HG02610 (cell line): ENCODE measurements at regions not wholly inside any gene's neighbourhood (a gene's known extent, or its start where the extent isn't known, plus 50 kb on each side); places are given as distances from the start of the nearest gene placed in this dataset.
"Not testable (repeated sequence)": the region's sequence is repeated elsewhere in the genome, so short reads cannot be mapped to it uniquely, and the experiment has no call there.

Experiments used
- ATAC-seq: cut with Tn5 transposase; IDR thresholded peaks from one replicate; pipeline ENCODE4 v1.9.1; 2021; ENCODE audit warnings: mild to moderate bottlenecking, moderate library complexity; ENCODE audit not compliant: unreplicated experiment

DNA sequence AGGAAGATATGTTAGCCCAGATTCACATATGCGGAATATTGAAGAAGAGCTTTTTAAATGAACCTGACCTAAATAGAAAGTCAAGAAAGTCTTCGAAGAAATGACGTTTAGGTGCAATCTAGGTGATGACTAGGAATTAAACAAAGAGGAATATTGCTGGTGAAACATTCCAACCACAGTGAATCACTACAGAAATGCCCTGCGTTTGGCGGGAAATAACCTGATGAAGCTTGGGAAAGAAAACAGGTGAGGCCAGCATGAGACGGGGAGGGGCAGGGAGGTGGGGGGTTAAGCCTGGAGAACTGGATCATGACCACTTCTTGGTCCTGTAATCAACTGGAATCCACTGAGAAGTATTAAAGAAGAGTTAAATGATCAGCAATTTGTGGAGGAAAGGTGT lies 299.4 kb upstream of the VSTM2A start:
- ATAC-seq, result no peak

- ATAC-seq, result no peak
These were observed 297.2 kb upstream of the VSTM2A start for GRCh38 chr7:54245020-54245419.

DNA sequence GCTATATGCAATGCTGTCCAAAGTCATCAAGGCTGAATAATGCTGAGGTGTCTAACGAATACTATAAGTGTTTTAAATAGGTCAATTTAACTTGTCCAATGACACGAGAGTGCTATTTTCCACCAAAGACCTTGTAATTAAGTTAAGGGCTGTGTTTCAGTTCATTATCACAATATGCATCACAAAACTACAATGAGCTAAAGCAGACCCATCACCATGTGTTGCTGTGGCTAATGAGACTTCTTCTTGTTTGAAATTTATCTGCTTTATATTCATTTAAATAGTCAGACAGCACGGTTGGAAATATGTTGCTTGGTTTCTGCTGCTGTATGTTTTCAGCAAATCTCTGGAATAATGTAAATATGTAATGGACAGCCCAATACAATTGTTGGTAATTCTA lies 292.5 kb upstream of the VSTM2A start:
- ATAC-seq, result no peak

DNA sequence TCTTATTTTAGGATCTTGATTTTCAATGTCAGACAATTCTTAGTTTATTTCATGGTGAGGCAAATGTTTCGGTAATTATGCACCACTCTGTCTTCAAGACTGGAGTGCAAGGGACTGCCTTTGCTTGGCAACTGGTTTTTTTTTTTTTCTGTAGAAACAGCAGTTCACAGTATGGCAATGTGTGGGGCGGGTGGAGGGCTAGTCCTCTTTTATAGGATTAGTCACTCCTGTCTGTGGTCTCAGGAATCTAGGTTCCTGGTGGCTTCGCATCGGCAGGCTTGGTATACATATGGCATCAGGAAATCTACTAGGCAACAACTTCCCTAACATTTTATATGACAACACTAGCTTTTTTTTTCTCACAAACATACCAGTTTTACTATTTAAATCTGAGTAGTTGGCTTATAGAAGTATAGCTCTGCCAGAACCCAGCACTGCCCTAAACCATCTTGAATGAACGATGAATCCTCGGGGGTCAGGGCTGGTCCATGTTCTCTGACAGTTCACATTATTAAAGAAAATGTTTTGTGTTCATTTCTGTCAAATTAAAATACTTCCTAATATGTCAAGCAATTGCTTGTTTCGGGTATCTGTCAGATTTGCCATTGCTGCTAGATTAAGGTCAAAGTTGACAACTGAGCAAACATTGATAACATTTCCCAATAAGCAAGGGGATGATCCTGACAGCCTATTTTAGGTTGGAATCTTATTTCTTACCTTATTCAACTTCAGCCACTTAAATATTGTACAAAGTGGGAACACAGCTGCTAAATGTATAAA lies 289.7 kb upstream of the VSTM2A start:
- ATAC-seq, result no peak

DNA sequence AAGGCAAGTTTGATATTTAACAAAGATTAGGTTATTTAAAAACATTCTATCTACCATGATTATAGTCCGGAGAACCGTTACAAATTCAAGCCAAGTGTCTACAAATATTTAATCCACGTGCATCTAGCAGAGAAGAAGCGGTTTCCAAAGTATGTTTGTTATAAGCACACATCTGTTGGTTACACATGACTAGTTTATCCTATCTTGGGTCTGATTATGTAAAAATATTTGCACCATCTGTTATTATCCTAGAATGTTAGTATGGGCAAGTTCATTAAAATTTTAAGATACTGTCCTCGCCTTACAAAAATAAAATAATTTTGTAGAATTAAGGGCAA lies 289.2 kb upstream of the VSTM2A start:
- no peak for ATAC-seq

GRCh38 chr7:54255242-54255641 lies 286.9 kb upstream of the VSTM2A start:
- ATAC-seq, result no peak

- no peak for ATAC-seq
These were observed 283.0 kb upstream of the VSTM2A start for GRCh38 chr7:54259185-54259584.

- no peak for ATAC-seq
These were observed 281.2 kb upstream of the VSTM2A start for GRCh38 chr7:54260941-54261371.

- ATAC-seq, result no peak
These were observed 263.3 kb upstream of the VSTM2A start for GRCh38 chr7:54278847-54279246.

GRCh38 chr7:54292171-54292925 lies 249.8 kb upstream of the VSTM2A start:
- no peak for ATAC-seq

GRCh38 chr7:54299426-54299825 lies 242.7 kb upstream of the VSTM2A start:
- no peak for ATAC-seq

DNA sequence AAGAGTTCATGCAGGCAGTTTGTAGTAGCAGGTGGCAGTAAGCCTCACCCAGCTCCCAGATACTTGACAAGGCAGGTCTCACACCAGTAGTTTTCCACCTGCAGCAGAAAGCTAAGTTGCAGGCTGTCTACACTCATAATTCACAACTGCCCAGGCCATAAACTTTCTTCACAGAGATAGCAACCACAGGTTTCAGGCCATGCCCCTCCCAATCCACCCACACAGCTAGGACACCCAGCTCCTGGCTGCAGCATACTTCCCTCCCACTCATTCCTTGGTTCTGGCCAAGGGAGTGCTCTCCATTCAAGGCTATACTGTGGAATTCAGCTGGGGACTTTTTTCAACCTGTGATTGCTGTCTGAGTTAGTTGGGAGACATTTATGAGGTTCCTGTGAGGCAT lies 226.2 kb upstream of the VSTM2A start:
- ATAC-seq, result not testable (repeated sequence)

DNA sequence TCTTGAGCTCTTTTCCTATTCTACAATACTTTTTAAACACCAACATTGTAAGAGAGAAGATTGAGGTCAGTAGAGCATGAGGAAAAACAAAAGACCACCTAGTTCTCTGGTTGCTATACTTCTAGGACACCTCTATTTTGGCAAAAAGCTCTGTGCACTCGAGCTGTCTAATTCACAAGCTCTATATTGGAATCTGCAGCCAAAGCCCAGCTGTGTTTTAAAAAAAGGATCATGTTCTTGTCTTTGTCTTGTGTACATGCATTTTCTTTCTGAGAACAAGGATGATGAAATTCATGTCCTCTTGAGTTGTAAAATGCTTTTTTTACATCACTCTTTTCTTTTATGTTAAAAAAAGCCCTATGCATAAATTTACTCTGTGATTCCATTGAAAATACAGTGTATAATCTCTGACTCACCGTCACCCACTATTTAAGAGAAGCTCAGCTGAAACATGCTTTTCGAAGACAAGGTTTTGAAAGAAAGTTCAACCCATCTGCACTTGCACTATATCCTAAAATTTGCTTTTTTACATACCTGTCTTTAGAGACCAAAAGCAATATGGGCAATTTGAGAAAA lies 215.5 kb upstream of the VSTM2A start:
- no peak for ATAC-seq

- ATAC-seq, result no peak
These were observed 211.9 kb upstream of the VSTM2A start for GRCh38 chr7:54330216-54330800.

DNA sequence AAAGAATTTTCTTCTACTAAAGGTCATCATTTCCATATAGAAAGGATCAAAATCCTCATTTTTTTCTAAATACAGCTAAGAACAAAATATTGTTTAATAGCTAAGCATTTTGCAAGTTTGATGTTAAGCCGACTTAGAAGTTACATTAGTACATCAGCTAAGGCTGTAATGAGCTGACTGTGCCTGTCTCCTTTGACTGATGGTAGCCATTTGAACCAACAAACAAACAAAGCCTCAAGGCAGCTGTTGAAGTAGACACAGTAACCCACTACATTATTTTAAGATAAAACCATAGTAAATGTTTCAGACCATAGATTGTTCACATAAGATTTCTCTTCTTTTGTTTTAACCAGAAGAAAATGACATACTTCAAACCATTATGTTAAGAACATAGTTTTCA lies 210.9 kb upstream of the VSTM2A start:
- no peak for ATAC-seq

DNA sequence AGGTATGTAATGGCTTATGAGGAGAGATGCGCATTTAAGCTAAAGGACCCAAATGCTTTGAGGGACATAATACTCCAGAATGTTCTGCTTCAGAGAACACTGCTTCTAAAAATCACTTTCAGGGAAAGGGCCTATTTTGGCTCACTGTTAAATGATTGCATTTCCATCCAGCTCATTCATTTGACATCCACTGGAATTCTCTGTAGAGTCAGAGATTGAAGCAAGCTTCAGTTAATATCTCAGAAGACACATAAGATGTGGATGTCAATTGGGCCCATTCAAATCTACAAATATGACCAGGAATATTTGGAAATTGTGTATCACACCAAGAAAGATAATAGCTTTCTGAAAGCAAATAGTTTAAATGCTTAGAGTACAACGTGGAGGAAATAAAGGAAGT lies 209.9 kb upstream of the VSTM2A start:
- no peak for ATAC-seq

GRCh38 chr7:54333952-54334351 lies 208.2 kb upstream of the VSTM2A start:
- ATAC-seq, result no peak

GRCh38 chr7:54336800-54337199 lies 205.4 kb upstream of the VSTM2A start:
- ATAC-seq, result peak; percentile 63

- ATAC-seq, result no peak
These were observed 204.7 kb upstream of the VSTM2A start for GRCh38 chr7:54337466-54337865.

DNA sequence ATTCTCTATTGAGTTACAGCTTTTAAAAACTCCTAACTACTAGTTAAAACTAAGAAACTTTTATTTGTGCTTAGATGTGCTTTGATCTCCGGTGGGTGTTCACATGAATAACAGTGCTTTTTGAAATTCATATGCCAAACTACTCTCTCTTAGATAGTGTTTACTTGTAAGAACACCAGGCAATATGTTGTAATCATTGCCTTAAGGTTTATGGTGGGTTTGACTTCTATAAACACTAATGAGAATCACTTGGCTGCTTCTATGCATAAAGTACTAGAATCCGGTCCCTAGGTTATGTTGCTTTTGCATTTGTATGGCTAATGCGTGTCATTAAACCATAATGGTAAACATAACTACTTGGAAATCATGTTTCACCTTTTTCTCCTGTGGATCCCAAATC lies 203.9 kb upstream of the VSTM2A start:
- ATAC-seq, result no peak

DNA sequence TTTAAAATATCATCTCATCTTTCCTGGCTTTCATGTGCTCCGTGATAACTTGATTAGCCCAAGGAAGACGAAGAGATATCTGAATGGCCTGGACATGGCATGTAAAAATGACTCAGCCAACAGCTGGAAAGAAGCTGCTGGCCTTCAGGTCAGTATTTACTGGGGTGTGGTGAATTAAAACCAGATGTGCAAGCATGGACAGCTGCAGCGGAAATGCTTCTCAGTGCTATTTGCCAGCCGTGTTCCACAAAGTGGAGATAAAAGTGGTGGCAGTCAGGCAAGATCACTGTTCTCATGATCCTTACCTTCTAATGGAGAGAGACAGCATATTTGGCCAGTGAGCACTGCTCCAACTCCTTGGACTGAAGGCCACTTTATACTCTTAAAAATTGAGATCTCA lies 203.1 kb upstream of the VSTM2A start:
- ATAC-seq, result no peak

DNA sequence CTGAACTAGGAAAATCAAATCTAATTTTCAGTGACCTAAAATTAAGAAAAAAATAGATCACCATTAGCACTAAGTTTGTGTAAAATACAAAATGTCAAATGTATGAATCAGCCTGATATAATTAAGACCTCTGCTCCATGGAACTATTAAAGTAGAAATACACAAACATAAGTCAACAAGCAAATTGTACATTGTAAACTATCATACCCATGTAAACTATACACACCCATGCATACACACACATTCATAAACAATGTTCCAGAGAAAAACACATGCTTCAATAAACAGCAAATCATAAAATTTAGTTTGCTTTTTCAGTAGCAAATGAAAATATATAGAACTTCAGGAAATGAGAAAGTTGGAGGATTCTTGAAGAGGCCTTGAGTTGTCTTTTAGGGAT lies 199.7 kb upstream of the VSTM2A start:
- no peak for ATAC-seq
